ENCODE measurements at regions not wholly inside any gene's neighbourhood (a gene's known extent, or its start where the extent isn't known, plus 50 kb on each side); places are given as distances from the start of the nearest gene placed in this dataset.

GRCh38 chr3:24829011-24829581 lies 334.4 kb upstream of the THRB start:
- TF ChIP-seq POLR2A (IDR thresholded peaks at IDR 0.05): no peak
- no peak for TF ChIP-seq CTCF (IDR thresholded peaks at IDR 0.05)
